NAMALWA (cell line): ENCODE measurements at regions not wholly inside any gene's neighbourhood (a gene's known extent, or its start where the extent isn't known, plus 50 kb on each side); places are given as distances from the start of the nearest gene placed in this dataset.
"Not testable (repeated sequence)": the region's sequence is repeated elsewhere in the genome, so short reads cannot be mapped to it uniquely, and the experiment has no call there.

Source experiments
- DNase-seq: peaks from one replicate; pipeline ENCODE4 v3.0.0-alpha.2; 2015; ENCODE audit warnings: low spot score

DNA sequence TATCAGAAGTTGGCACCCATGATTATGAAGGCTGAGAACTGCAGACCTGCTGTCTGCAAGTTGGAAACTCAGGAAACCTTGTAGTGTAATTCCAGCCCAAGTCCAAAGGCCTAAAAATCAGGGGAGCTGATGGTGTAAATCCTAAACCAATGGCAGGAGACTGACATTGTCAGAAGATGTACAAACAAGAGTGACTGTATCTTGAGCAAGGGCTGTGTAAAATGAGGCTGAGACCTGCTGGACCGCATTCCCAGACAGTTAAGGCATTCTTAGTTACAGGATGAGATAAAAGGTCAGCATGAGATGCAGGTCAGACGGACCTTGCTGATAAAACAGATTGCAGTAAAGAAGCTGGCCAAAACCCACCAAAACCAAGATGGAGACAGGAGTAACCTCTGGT lies 147.7 kb downstream of the COG6 start:
- DNase-seq, result no peak

DNA sequence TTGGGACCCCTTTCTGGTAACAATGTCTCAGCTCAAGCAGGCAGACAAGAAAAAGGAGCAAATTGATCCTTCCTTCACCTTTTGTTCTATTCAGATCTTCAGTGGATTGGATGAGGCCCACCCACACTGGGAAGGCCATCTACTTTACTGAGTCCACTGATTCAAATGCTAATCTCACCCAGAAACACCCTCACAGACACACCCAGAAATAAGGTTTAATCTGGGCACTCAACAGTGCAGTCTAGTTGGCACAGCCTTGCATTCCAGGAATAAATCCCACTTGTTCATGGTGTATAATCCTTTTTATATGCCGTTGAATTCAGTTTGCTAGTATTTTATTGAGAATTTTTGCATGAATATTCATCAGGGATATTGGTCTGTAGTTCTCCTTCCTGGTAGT lies 148.4 kb downstream of the COG6 start:
- no peak for DNase-seq

DNA sequence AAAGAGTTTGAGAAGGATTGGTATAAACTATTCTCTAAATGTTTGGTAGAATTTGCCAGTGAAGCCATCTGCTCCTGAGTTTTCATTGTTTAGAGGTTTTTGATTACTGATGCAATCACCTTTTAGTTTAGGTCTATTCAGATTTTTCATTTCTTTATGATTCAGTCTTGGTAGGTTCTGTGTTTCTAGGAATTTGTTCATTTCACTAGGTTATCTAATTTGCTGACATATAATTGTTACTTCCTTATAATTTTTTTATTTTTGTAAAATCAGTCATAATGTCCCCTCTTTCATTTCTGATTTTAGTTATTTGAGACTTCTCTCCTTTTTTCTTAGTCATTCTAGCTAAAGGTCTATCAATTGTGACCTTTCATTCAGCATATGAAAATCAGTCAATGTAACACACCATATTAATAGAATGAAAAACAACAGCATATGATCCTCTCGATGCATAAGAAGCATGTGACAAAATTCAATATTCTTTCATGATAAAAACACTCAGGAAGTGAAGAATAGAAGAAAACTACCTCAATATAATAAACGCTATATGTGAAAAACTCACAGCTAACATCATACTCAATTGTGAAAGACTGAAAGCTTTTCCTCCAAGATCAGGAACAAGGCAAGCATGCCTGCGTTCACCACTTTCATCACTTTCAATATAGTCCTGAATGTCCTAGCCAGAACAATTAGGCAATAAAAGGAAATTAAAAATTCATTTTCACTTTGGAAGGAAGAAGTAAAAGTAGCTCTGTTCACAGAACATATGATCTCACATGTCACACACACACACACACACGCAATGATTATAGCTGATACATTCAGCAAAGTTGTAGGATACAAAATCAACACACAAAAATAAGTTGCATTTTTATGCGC lies 149.1 kb downstream of the COG6 start:
- DNase-seq, result no peak

DNA sequence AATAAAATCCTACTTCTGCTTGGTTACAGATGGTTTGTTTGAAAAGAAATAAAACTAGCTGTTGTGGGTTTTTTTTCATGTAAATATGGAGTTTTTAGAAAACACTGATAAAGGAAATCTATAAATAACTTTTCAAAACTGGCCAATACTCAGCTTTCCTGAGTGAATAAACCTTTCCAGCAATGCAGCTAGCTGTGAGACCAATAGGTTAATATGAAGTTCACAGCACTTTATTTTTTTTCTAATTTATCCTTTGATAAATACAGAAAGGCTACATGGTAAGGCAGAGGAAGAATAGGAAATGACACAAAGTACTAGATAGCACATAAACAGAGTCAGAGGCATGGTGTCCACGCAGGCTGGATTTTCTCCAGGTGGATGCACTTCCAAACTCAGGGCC lies 154.0 kb downstream of the COG6 start:
- no peak for DNase-seq

DNA sequence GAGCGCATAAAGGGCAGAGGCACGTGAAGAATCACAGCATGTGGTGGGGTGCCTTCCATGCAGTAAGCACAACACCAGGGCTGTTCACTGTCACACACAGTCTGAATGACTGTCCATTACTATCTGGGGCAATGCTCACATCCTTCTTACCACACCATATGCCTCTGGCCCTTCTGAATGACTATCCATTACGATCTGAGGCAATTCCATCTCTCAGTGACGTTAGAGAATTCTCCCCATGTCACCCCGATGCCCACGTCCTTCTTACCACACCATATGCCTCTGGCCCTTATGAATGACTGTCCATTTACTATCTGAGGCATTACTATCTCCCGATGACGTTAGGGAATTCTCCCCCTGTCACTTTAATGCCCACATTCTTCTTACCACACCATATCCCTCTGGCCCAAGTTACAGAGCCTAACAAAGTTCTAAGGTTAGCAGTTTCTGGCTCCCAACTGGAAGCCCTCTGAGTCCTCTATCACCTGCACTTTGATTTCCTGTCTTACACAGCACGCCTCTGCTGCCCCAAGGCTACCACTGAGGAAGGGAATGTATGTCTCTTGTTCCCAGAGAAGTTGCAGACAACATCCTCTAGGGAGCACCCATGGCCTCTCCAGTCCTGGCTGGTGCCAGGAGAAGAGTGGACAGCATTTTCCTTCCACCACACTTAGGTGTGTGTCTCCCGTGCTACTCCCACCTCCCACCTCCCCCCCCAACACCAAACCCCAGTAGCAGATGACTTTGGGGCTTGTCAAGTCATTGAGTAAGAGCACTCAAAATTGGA lies 154.8 kb downstream of the COG6 start:
- DNase-seq, result no peak

DNA sequence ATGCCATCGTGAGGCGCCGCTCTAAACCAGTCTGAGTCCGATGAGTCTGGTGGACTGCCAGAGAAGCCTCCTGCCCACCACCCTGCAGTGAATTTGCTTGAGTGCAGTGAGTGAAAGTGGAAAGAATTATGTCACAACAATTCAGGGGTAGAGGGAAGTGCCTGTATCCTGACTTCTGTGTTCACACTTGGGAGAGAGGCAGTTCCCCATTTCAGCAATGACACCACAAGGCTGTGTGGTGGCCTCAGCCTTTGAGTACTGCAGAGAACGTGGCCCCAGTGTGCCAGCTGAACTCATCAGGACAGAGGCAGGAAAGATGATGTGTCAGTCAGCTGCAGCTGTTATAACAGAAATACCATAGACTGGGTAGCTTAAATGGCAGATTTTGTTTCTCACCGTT lies 155.6 kb downstream of the COG6 start:
- no peak for DNase-seq

DNA sequence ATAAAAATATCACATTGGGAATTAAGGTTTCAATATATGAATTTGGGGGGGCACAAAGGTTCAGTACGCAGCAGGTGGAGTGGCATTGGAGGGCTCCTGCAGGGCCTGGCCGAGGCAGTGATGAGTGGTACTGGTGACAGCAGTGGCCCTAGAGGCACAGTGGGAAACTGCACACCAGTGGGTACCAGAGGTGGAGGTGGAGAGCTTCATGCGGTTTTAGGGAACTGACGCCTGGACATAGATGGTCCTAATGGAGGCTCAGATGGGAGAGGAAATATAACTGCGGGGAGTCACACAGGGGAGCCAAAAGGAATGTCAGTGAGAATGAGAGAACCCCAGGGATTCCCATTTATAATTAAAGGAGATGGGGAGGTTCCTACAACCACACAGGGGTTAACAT lies 156.2 kb downstream of the COG6 start:
- peak; percentile 18 for DNase-seq

DNA sequence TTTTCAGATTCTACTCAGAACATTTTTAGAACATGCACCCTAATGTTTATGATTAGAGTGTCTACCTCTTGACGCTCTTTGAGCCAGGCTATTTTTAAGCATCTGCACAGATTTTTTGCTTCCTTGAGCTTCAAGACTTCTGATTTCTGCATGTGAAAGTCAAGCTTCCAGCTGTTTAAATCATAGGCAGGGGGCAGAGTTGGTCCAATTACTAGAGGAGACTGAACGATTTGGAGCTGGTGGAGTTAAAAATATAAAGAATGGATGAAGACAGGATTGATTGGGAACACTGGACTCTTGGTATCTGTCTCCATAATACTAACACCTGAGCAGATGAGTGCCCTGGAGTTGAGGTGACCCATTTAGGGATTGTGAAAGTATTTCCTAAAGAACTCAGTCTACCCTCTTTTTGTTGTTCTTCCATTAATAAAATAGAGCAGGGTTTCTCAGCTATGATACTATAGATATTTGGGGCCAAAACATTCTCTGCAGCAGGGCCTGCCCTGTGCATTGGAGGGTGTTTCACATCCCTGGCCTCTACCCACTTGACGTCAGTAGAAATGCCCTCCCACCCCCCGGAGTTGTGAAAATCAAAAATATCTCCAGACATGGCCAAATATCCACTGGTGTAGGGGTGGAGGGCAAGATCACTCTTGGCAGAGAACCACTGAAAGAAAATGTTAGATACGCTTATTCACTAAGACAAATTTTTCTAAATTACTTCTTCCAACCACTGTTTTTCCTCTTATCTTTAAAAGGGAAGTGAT lies 160.1 kb downstream of the COG6 start:
- DNase-seq, result no peak

DNA sequence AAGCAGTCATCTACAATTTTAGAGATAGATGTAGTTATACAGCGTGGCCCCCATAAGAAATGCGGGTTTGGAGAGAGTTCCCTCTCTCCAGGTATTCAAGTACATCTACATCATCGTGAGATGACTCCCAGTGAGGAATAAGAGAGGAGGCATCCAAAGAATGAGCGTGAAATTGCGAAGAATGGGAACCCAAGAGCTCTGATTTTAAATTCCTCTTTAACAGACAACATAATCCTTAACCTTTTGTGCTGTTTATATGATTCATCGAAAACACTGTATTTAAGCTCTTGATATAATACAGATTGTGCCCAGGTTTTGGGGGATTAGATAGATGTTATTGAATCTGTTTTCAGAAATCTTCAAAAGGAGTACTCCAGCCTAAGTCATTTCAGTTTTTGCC lies 161.5 kb downstream of the COG6 start:
- DNase-seq, result no peak

DNA sequence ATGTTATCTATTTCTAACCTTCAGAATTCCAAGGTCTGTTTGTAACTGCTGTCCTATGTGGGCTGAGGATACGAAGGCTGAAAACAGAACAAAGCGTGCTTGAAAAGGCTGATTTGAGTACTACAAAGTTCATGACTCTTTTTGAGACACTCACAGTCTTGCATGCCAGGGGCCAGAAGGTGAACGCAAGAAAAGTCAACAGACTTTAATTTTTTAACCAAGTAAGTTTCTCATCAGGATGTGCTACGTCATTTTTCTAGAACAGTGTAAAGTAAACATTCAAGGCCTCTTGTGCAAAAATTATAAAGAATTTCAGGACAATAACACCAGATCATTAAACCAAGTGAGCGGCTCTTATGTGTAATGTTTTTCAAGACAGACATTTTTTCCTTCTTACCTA lies 163.5 kb downstream of the COG6 start:
- no peak for DNase-seq

DNA sequence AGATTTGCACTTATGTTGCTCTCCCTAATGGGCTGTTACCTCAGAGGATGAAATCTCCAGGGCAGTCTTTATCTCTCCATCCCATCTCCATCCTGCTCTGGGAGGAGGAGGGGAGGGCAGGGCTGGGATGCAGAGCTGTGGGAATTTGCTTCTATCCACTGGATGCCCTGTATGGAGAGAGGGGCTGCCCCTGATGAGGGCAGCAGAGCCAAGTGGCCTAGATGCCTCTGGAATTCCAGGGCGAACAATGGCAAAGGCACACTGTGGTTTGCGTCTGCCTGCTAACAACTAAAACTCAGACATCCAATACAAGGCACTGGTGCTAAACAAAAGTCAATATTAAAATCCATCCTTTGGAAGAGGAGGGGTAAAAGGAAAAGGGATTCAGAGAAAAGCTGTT lies 165.1 kb downstream of the COG6 start:
- no peak for DNase-seq

DNA sequence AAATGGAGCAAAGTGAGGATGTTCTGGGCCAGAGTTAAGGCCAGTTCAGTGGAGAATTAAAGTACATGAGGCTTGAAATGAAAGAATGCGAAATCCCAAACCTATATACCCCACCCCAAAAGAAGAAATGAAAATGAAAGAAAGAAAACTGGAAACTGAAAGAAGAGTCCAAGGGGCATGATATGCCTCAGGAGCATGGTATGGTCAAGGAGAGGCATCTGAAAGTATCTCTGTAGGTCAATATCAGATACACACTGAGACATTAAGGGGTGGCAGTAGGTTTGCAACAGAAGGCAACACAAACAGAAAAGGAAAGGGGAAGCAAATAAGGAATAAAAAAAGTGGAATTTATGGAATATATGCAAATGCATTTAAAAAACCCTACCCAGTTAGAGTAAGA lies 166.5 kb downstream of the COG6 start:
- no peak for DNase-seq

DNA sequence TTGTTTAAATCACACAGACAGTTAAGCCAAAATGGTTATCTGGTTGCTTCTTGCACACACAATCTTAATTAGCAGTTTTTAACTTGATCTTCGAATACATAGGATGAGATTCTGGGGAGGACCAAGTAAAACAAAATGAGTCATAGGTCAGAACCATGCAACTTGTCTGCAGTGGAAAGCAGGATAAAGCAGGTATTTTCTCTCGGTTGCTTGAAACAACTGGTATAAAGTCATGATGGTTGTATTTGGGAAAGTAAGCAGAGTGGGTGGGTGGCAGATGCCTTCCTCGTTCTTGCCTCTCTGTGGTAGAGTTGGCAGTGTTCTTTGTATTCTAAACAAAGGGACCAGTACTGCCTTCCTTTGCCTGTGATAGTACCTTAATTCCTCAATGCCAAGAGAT lies 167.0 kb downstream of the COG6 start:
- no peak for DNase-seq

DNA sequence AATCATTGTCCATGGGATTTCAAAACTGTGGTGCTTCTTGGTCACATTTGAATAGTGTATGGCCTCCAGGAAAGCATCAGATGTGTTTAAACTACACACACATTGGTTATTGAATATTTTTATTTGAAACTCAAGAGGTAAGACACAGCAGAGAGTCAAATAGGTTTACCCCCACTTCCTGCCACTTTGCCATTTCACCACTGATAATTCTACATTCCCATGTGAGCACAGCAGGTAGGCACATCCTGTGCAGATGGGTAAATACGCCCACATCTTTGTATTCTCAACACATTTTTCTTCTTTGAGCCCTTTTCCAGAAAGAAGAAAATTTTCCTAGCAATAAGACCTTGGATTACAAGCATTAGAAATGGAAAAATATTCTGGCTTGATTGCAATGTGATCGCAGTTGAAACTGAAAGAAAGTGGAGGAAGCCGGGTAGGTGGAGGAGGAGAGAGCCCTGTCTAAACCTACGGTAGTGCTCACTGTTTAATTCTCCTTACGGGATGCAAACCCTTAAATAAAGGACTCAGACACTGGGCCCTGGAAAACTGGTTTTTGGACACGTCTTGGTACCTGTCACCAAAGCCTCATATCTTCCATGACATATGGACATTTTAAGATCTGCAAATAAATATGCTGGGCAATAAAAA lies 167.7 kb downstream of the COG6 start:
- no peak for DNase-seq

DNA sequence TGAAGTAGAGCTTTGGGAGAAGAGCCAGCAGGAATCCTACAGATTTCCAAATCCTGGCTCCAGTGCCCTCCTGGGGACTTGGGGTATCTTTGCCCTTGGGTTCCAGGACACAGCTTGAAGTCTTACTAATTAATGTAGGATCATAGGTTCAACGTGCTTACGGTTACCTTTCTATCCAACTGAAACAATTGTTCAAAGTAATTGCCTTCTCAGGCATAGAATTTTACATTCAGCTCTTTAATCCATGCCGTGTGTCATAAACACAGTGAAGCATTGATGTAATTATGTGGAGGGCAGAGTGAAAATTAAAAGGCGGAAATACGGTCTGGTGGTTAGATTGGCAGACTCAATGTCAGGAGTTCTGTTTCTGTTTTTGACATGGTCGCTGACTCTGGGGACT lies 170.4 kb downstream of the COG6 start:
- DNase-seq, result no peak

DNA sequence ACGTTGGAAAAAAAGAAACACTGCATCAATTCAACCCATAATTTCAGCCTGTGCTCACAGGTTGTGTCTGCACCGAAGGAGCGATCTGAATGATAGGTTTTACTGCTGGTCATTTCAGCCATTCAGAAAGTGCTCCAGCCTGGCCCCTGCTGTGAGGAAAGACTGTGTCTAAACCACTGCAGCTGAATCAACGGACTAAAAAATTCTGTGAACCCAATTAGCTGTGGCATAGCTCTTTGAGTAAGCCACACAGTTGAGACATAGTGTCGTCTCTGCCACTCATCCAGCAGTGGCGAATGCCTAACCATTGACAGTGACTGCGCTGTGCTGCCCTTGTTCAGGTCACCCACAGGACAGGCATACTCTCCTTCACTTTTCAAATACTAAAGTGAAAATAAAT lies 179.8 kb downstream of the COG6 start:
- DNase-seq, result no peak

DNA sequence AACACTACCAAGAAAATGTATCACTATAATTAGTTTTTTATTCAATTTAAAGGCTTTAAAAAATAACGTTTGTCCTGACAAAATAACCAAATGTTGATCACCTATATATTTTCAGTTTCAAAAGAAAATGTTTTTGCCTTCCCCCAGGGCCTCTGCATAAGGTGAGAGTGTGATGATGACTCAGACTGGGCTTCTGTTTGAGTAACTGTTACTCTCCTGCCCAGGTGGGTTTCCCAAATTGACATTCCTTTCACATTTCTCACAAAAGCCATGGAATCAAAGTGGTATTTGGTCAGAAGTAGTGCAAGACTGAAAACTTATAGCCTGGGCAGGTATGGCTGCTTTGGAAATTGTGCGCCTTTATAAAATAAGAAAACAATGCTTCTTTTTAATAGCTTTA lies 180.6 kb downstream of the COG6 start:
- no peak for DNase-seq

DNA sequence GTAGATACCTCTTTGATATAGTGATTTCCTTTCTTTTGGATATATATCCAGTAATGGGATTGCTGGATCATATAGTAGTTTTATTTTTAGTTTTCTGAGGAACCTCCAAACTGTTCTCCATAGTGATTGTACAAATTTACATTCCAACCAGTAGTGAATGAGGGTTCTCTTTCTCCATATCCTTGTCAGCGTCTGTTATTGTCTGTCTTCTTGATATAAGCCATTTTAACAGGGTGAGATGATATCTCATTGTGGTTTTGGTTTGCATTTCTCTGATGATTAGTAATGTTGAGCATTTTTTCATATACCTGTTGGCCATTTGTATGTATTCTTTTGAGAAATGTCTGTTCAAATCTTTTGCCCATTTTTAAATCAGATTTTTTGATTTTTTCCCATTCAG lies 182.4 kb downstream of the COG6 start:
- DNase-seq, result not testable (repeated sequence)

DNA sequence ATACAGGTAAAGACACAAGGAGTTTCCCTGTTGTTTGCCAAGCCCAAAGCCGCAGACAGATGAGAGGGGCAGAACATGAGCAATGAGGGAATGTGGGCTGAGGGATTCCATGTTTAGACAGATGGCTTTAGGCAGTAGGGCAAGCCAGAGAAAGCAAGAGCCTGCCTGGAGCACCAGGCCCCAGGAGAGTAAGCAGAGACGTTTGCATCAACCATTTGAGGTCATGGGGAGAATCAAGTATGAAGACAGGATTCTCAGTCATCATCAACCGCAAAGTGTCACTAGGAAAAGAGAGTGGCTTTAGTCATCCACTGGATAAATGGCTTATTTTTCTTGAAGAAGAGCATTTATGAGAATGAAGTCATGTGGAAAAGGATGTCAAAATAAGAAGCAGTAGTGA lies 184.7 kb downstream of the COG6 start:
- no peak for DNase-seq

DNA sequence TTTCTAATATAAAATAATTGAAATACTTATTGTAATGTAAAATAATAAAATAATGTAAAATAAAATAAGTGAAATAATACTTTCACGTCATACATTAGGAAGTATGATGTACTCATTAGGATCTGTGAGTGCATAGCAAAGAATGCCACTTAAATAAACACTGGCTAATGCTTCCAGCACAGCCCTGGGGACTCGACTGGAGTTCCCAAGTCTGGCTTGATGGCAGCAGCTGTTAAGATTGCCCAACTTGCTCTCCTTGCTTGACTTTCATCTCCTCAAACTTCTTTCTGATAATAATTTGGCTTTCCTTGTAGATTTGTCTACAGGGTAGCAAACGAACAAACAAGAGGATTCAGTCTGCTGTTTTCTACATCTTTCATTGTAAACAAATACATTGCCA lies 191.9 kb downstream of the COG6 start:
- no peak for DNase-seq

DNA sequence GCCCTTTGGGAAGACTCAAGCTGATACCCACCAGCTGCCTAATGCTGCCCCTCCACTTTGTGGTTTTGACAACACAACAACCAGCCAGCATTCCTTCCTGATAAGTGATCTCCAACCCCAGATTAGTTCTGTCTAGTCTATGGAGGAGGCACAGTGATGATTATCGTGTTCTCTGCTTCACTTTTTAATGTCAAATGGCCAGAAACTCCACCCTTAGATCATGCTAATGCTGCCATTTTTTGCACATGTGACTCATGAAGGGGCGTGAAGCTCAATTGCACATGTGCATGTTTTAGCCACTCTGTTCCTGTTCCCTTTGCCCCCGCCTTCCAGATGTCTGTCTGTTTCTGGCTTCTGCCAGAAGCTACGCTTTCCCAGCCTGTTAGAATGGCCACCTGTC lies 199.8 kb downstream of the COG6 start:
- DNase-seq, result no peak

DNA sequence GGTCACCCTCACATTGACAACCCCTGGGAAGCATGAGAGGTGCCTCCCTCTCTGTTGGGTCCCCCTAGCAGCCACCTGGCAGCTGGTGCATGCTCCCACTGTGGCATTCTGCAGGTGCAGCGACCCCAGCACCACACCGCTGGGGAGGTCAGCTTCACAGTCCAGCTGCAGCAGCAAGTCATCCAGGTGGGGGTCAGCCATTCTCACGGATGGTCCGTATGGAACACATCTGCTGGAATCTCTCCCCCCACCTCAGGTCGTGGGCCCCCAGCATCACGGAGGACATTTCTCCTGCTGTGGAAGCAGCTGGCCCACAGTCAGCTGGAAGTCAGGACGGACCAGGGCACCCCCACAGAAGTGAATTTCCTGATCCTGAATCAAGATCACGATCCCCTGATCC lies 201.3 kb downstream of the COG6 start:
- no peak for DNase-seq
